RWPE1 (cell line): ENCODE measurements at regions not wholly inside any gene's neighbourhood (a gene's known extent, or its start where the extent isn't known, plus 50 kb on each side); places are given as distances from the start of the nearest gene placed in this dataset.

Experiments
- CTCF ChIA-PET: fragments of 350-600 bp; sonication (Branson Sonifier 250); formaldehyde crosslinking; extraction: SDS; loops from one replicate; lab custom pipeline; 2021; lab: Yijun Ruan, JAX
- POLR2A ChIA-PET: fragments of 400-600 bp; formaldehyde crosslinking; extraction: SDS; loops from one replicate; lab custom pipeline; 2020; ENCODE audit warnings: antibody characterized with exemption; ENCODE audit not compliant: low non-redundant PET; lab: Yijun Ruan, JAX
- DNase-seq: peaks from one replicate; pipeline ENCODE4 v3.0.0; 2012; ENCODE audit warnings: low spot score
- H3K27ac ChIP-seq: fragments of 450-650 bp; 2 replicates; pipeline ENCODE4 v1.5.1; 2017
- CTCF ChIP-seq: fragments of 450-650 bp; conservative IDR thresholded peaks from 2 replicates; pipeline ENCODE4 v1.5.1; 2017; ENCODE audit warnings: low read depth, mild to moderate bottlenecking

GRCh38 chr10:111430070-111430469 is 353.2 kb downstream of the ADRA2A start:
- H3K27ac ChIP-seq, result no peak overlapping the region
- no peak for DNase-seq
- ChIA-PET POLR2A (no interaction called here), CTCF (no interaction called here)
- TF ChIP-seq CTCF, result no peak

GRCh38 chr10:111432588-111432987 is 355.8 kb downstream of the ADRA2A start:
- DNase-seq, result no peak
- TF ChIP-seq CTCF, result no peak
- no peak overlapping the region for H3K27ac ChIP-seq
- POLR2A ChIA-PET, result no interaction called here
- CTCF ChIA-PET, result no interaction called here

GRCh38 chr10:111435871-111436270 is 359.0 kb downstream of the ADRA2A start:
- ChIA-PET CTCF (no interaction called here), POLR2A (no interaction called here)
- no peak for DNase-seq
- no peak overlapping the region for H3K27ac ChIP-seq
- TF ChIP-seq CTCF, result no peak

GRCh38 chr10:111439034-111439842 is 362.4 kb downstream of the ADRA2A start:
- ChIA-PET POLR2A (no interaction called here), CTCF (no interaction called here)
- no peak overlapping the region for H3K27ac ChIP-seq
- no peak for DNase-seq
- TF ChIP-seq CTCF, result no peak

DNA sequence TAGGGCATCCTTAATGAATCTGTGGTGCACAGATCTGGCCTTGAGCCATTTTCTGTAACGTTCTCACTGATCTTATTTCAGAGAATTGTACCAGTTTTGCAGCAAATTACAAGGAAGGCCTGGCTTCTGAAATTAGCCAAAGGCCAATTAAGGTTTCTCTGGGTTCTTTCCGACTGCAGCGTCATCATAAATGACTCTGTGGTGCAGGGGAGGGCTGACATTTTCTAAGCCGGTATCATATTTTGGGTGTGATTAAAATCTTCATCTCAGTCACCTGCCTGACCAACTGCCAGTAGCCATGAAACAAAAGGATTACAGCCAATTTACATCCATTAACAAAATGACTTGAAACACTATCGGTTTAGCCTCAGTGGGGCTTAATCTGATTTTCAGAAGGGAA is 363.7 kb downstream of the ADRA2A start:
- TF ChIP-seq CTCF, result no peak
- no peak overlapping the region for H3K27ac ChIP-seq
- ChIA-PET CTCF (no interaction called here), POLR2A (no interaction called here)
- no peak for DNase-seq

- no peak for TF ChIP-seq CTCF
- DNase-seq, result no peak
- no peak overlapping the region for H3K27ac ChIP-seq
- ChIA-PET POLR2A (no interaction called here), CTCF (no interaction called here)
These were observed 368.8 kb downstream of the ADRA2A start for GRCh38 chr10:111445667-111446066.
